ENCODE measurements at regions not wholly inside any gene's neighbourhood (a gene's known extent, or its start where the extent isn't known, plus 50 kb on each side); places are given as distances from the start of the nearest gene placed in this dataset.

- TF ChIP-seq CTCF (conservative IDR thresholded peaks at IDR 0.05 in 1 of 2, IDR thresholded peaks at IDR 0.05 in 1 of 2; ENCODE audit: extremely low read depth in 1 of 2, insufficient read depth in 1 of 2, low read depth in 1 of 2, low read length in 2 of 2) (no peak), EZH2 (IDR thresholded peaks at IDR 0.05; ENCODE audit: borderline replicate concordance, low read length) (no peak)
Observed at GRCh38 chr11:91093141-91093540, 870.3 kb upstream of the CHORDC1 start.
